Stimulated activated CD4-positive, alpha-beta T cell treated with anti-CD3 and anti-CD28 coated beads, Interleukin-1b, Interleukin-23, amount 100 ng/mL, for 1 hour (primary cell): ENCODE measurements at regions not wholly inside any gene's neighbourhood (a gene's known extent, or its start where the extent isn't known, plus 50 kb on each side); places are given as distances from the start of the nearest gene placed in this dataset.
"Not testable (repeated sequence)": the region's sequence is repeated elsewhere in the genome, so short reads cannot be mapped to it uniquely, and the experiment has no call there.

ENCODE experiments used
- DNase-seq, 2 donors: peaks; one replicate each; pipeline ENCODE4 v3.0.0-alpha.2; 2020; ENCODE audit warnings: low read depth in 2 of 2

- no peak for DNase-seq
These were observed 55.2 kb upstream of the SLIT2 start for GRCh38 chr4:20196476-20196875.

GRCh38 chr4:20195071-20195885 is 56.4 kb upstream of the SLIT2 start:
- no peak for DNase-seq

GRCh38 chr4:20194123-20195013 is 57.3 kb upstream of the SLIT2 start:
- no peak for DNase-seq

GRCh38 chr4:20193141-20193936 is 58.4 kb upstream of the SLIT2 start:
- no peak for DNase-seq

- no peak for DNase-seq
These were observed 59.0 kb upstream of the SLIT2 start for GRCh38 chr4:20192736-20193135.

- no peak for DNase-seq
These were observed 66.6 kb upstream of the SLIT2 start for GRCh38 chr4:20185103-20185502.

GRCh38 chr4:20183131-20183530 is 68.6 kb upstream of the SLIT2 start:
- not testable (repeated sequence) for DNase-seq

- no peak for DNase-seq
These were observed 69.8 kb upstream of the SLIT2 start for GRCh38 chr4:20181926-20182325.

- DNase-seq: no peak
These were observed 71.2 kb upstream of the SLIT2 start for GRCh38 chr4:20180509-20180908.

GRCh38 chr4:20178902-20179576 is 72.7 kb upstream of the SLIT2 start:
- no peak for DNase-seq

GRCh38 chr4:20176881-20177280 is 74.8 kb upstream of the SLIT2 start:
- DNase-seq: no peak

GRCh38 chr4:20172070-20172760 is 79.5 kb upstream of the SLIT2 start:
- DNase-seq: no peak

- no peak for DNase-seq
These were observed 85.2 kb upstream of the SLIT2 start for GRCh38 chr4:20166544-20166943.

- no peak for DNase-seq
These were observed 92.2 kb upstream of the SLIT2 start for GRCh38 chr4:20159516-20159915.

GRCh38 chr4:20158195-20158594 is 93.5 kb upstream of the SLIT2 start:
- DNase-seq: no peak

GRCh38 chr4:20151436-20151835 is 100.3 kb upstream of the SLIT2 start:
- DNase-seq: no peak

- not testable (repeated sequence) for DNase-seq
These were observed 102.6 kb upstream of the SLIT2 start for GRCh38 chr4:20149143-20149542.

GRCh38 chr4:20137176-20137575 is 114.5 kb upstream of the SLIT2 start:
- no peak for DNase-seq

- DNase-seq: no peak
These were observed 124.1 kb upstream of the SLIT2 start for GRCh38 chr4:20127626-20128025.

- no peak for DNase-seq
These were observed 124.8 kb upstream of the SLIT2 start for GRCh38 chr4:20126906-20127305.
